Smooth muscle cell (in vitro differentiated cells): ENCODE measurements at regions not wholly inside any gene's neighbourhood (a gene's known extent, or its start where the extent isn't known, plus 50 kb on each side); places are given as distances from the start of the nearest gene placed in this dataset.
A peak's percentile ranks its signal among the peaks of the same experiment; 100 is the strongest.

Source experiments
- DNase-seq: peaks from one replicate; lab custom pipeline; 2025; ENCODE audit not compliant: unreplicated experiment; lab: John Stamatoyannopoulos, UW
- H2AFZ ChIP-seq: fragments of 200-600 bp; sonication (generic); 2 replicates; pipeline ENCODE4 v1.6.0; 2016; ENCODE audit warnings: antibody characterized with exemption, low read depth, mild to moderate bottlenecking
- H3F3A ChIP-seq: fragments of 200-600 bp; sonication (generic); 2 replicates; pipeline ENCODE4 v1.6.0; 2017; ENCODE audit warnings: antibody characterized with exemption, low read depth
- H3K27ac ChIP-seq: fragments of 200-600 bp; sonication (generic); 2 replicates; pipeline ENCODE4 v1.5.1; 2016; ENCODE audit warnings: low read depth, mild to moderate bottlenecking
- H3K27me3 ChIP-seq: fragments of 200-600 bp; sonication (generic); 2 replicates; pipeline ENCODE4 v1.6.1; 2016; ENCODE audit warnings: low read depth, mild to moderate bottlenecking
- H3K36me3 ChIP-seq: fragments of 200-600 bp; sonication (generic); 2 replicates; pipeline ENCODE4 v1.5.1; 2016; ENCODE audit warnings: low read depth
- H3K4me1 ChIP-seq: fragments of 200-600 bp; sonication (generic); 2 replicates; pipeline ENCODE4 v1.5.1; 2016; ENCODE audit warnings: low read depth
- H3K4me2 ChIP-seq: fragments of 200-600 bp; sonication (generic); 2 replicates; pipeline ENCODE4 v1.6.0; 2016; ENCODE audit warnings: mild to moderate bottlenecking
- H3K4me3 ChIP-seq: fragments of 200-600 bp; sonication (generic); 2 replicates; pipeline ENCODE4 v1.5.1; 2016; ENCODE audit warnings: mild to moderate bottlenecking
- H3K79me2 ChIP-seq: fragments of 200-600 bp; sonication (generic); 2 replicates; pipeline ENCODE4 v1.6.0; 2016; ENCODE audit warnings: low read depth, mild to moderate bottlenecking
- H3K9ac ChIP-seq: fragments of 200-600 bp; sonication (generic); 2 replicates; pipeline ENCODE4 v1.6.0; 2016; ENCODE audit warnings: low read depth
- H3K9me3 ChIP-seq: fragments of 200-600 bp; sonication (generic); replicated peaks from 2 replicates; pipeline ENCODE4 v1.5.1; 2016; ENCODE audit warnings: low read depth
- H4K20me1 ChIP-seq: fragments of 200-600 bp; sonication (generic); 2 replicates; pipeline ENCODE4 v1.6.0; 2016; ENCODE audit warnings: low read depth
- CTCF ChIP-seq: fragments of 200-600 bp; sonication (generic); IDR thresholded peaks from 2 replicates; pipeline ENCODE4 v1.5.1; 2017; ENCODE audit warnings: borderline replicate concordance, mild to moderate bottlenecking, antibody characterized with exemption; ENCODE audit not compliant: insufficient read depth, poor library complexity, severe bottlenecking
- WGBS: methylation state at CpG from one replicate; pipeline ENCODE4 v1.1.7; 2016; ENCODE audit warnings: low lambda C conversion rate; 5-methylcytosine and 5-hydroxymethylcytosine counted together

GRCh38 chr14:56738020-56738419 is 72.3 kb downstream of the OTX2 start:
- H3K36me3 ChIP-seq = no peaks in the 10 kb centered on the region
- no peak overlapping the region for H3K9ac ChIP-seq
- peaks cover 9% of the 10 kb centered on the region for H3K4me1 ChIP-seq
- H3K27ac ChIP-seq = no peak overlapping the region
- no peaks in the 10 kb centered on the region for H3K79me2 ChIP-seq
- H3K9me3 ChIP-seq = no peaks in the 10 kb centered on the region
- WGBS = 94% methylated on average over 1 of the region's 1 CpG
- H3F3A ChIP-seq = no peaks in the 10 kb centered on the region
- H4K20me1 ChIP-seq = no peaks in the 10 kb centered on the region
- no peak for DNase-seq
- no peak for TF ChIP-seq CTCF
- H2AFZ ChIP-seq = no peak overlapping the region
- no peak overlapping the region for H3K4me2 ChIP-seq
- no peak overlapping the region for H3K4me3 ChIP-seq
- H3K27me3 ChIP-seq = peaks cover 4% of the 10 kb centered on the region

- 23% methylated on average over 7 of the region's 7 CpGs for WGBS
- Histone ChIP-seq H3K4me1 (peaks cover 20% of the 10 kb centered on the region), H3K4me3 (no peak overlapping the region), H3K36me3 (no peaks in the 10 kb centered on the region), H3K9ac (no peak overlapping the region), H3K27me3 (peaks cover 22% of the 10 kb centered on the region), H3K9me3 (no peaks in the 10 kb centered on the region), H3K27ac (no peak overlapping the region), H3F3A (no peaks in the 10 kb centered on the region), H4K20me1 (no peaks in the 10 kb centered on the region), H3K79me2 (no peaks in the 10 kb centered on the region), H2AFZ (peak overlapping the region; percentile 44), H3K4me2 (no peak overlapping the region)
- TF ChIP-seq CTCF = no peak
- no peak for DNase-seq
Observed at GRCh38 chr14:56733396-56733795, 76.9 kb downstream of the OTX2 start.

- Histone ChIP-seq H3F3A (no peaks in the 10 kb centered on the region), H3K9ac (no peak overlapping the region), H4K20me1 (no peaks in the 10 kb centered on the region), H3K9me3 (no peaks in the 10 kb centered on the region), H3K4me3 (no peak overlapping the region), H3K4me1 (peaks cover 20% of the 10 kb centered on the region), H3K27ac (no peak overlapping the region), H3K4me2 (peak overlapping the region; percentile 12), H3K36me3 (no peaks in the 10 kb centered on the region), H3K27me3 (peaks cover 23% of the 10 kb centered on the region), H3K79me2 (no peaks in the 10 kb centered on the region), H2AFZ (no peak overlapping the region)
- WGBS = 50% methylated on average over 4 of the region's 4 CpGs
- no peak for TF ChIP-seq CTCF
- no peak for DNase-seq
Observed at GRCh38 chr14:56731187-56731586, 79.1 kb downstream of the OTX2 start.

GRCh38 chr14:56730538-56731145 is 79.6 kb downstream of the OTX2 start:
- no peak for TF ChIP-seq CTCF
- H3K36me3 ChIP-seq = no peaks in the 10 kb centered on the region
- H4K20me1 ChIP-seq = no peaks in the 10 kb centered on the region
- H3K4me1 ChIP-seq = peaks cover 20% of the 10 kb centered on the region
- H3K27me3 ChIP-seq = peaks cover 23% of the 10 kb centered on the region
- H3K4me2 ChIP-seq = peak overlapping the region; percentile 12
- H3F3A ChIP-seq = no peaks in the 10 kb centered on the region
- 20% methylated on average over 17 of the region's 17 CpGs for WGBS
- H3K9ac ChIP-seq = no peak overlapping the region
- no peak for DNase-seq
- H3K9me3 ChIP-seq = no peaks in the 10 kb centered on the region
- H3K79me2 ChIP-seq = no peaks in the 10 kb centered on the region
- H3K27ac ChIP-seq = no peak overlapping the region
- H3K4me3 ChIP-seq = peak overlapping the region; percentile 30
- H2AFZ ChIP-seq = no peak overlapping the region
